IMR-90 (cell line): ENCODE measurements at regions not wholly inside any gene's neighbourhood (a gene's known extent, or its start where the extent isn't known, plus 50 kb on each side); places are given as distances from the start of the nearest gene placed in this dataset.

Experiments
- ATAC-seq: fragments of 200-7000 bp; cut with Tn5 transposase; 2 replicates; pipeline ENCODE4 v1.9.1; 2020; ENCODE audit warnings: low read depth, mild to moderate bottlenecking, moderate library complexity
- BruUV-seq: library from RNA; stranded (reverse); fragments of 400-500 nt; replicated peaks from 2 replicates; lab custom pipeline; 2021; lab: Mats Ljungman, UMichigan
- CTCF ChIA-PET: fragments of 300-600 bp; formaldehyde crosslinking; extraction: SDS; loops from one replicate; lab custom pipeline; 2021; ENCODE audit warnings: antibody characterized with exemption; lab: Yijun Ruan, JAX
- POLR2A ChIA-PET: fragments of 300-600 bp; sonication (Branson Sonifier 250); formaldehyde crosslinking; loops from one replicate; lab custom pipeline; 2022; ENCODE audit warnings: antibody characterized with exemption; ENCODE audit not compliant: unreplicated experiment; lab: Charles Lee
- DNase-seq: peaks from one replicate; pipeline ENCODE4 v3.0.0; 2013
- H2AFZ ChIP-seq: replicated peaks from 2 replicates; pipeline ENCODE3; 2013; ENCODE audit warnings: low read length, mild to moderate bottlenecking; ENCODE audit not compliant: poor library complexity
- H2AK5ac ChIP-seq: 2 replicates; pipeline ENCODE4 v1.6.1; 2013; ENCODE audit warnings: low read depth, low read length, inconsistent platforms
- H2AK9ac ChIP-seq: replicated peaks from 2 replicates; pipeline ENCODE3; 2013; ENCODE audit warnings: mild to moderate bottlenecking, low read depth, low read length, moderate library complexity; ENCODE audit not compliant: poor library complexity
- H2BK120ac ChIP-seq: 2 replicates; pipeline ENCODE4 v1.6.1; 2013; ENCODE audit warnings: low read depth, low read length, inconsistent platforms
- H2BK15ac ChIP-seq: 3 replicates; pipeline ENCODE4 v1.6.1; 2013; ENCODE audit warnings: low read depth, low read length, inconsistent platforms
- H2BK20ac ChIP-seq: 2 replicates; pipeline ENCODE4 v1.6.1; 2013; ENCODE audit warnings: low read depth, mild to moderate bottlenecking, inconsistent platforms, low read length, moderate library complexity
- H2BK5ac ChIP-seq: 2 replicates; pipeline ENCODE4 v1.6.1; 2013; ENCODE audit warnings: mild to moderate bottlenecking, low read depth, low read length, inconsistent platforms; ENCODE audit not compliant: poor library complexity, severe bottlenecking
- H3K14ac ChIP-seq: replicated peaks from 2 replicates; pipeline ENCODE4 v1.6.1; 2013; ENCODE audit warnings: low read depth, low read length, inconsistent platforms
- H3K18ac ChIP-seq: 2 replicates; pipeline ENCODE4 v1.6.1; 2013; ENCODE audit warnings: low read depth, low read length, control low read depth
- H3K23ac ChIP-seq: 2 replicates; pipeline ENCODE4 v1.6.1; 2013; ENCODE audit warnings: low read depth, low read length, inconsistent platforms
- H3K27ac ChIP-seq: 2 replicates; pipeline ENCODE4 v1.5.1; 2013; ENCODE audit warnings: mild to moderate bottlenecking, control low read depth, low read length; ENCODE audit not compliant: insufficient read depth
- H3K27me3 ChIP-seq: 2 replicates; pipeline ENCODE4 v1.6.1; 2013; ENCODE audit warnings: low read length; ENCODE audit not compliant: control insufficient read depth, insufficient read depth
- H3K36me3 ChIP-seq: 2 replicates; pipeline ENCODE4 v1.6.1; 2013; ENCODE audit warnings: low read length, mixed read lengths; ENCODE audit not compliant: control insufficient read depth, insufficient read depth
- H3K4ac ChIP-seq: 2 replicates; pipeline ENCODE4 v1.6.1; 2013; ENCODE audit warnings: low read depth, low read length, inconsistent platforms
- H3K4me1 ChIP-seq: 2 replicates; pipeline ENCODE4 v1.6.1; 2013; ENCODE audit warnings: low read length, mixed read lengths; ENCODE audit not compliant: control insufficient read depth, insufficient read depth
- H3K4me2 ChIP-seq: 2 replicates; pipeline ENCODE4 v1.6.1; 2013; ENCODE audit warnings: low read depth, mild to moderate bottlenecking, control low read depth, low read length, moderate library complexity
- H3K4me3 ChIP-seq: 2 replicates; pipeline ENCODE4 v1.5.1; 2013; ENCODE audit warnings: low read depth, mild to moderate bottlenecking, control low read depth, low read length, moderate library complexity; ENCODE audit not compliant: insufficient read depth
- H3K56ac ChIP-seq: 2 replicates; pipeline ENCODE4 v1.6.1; 2013; ENCODE audit warnings: low read length, inconsistent platforms; ENCODE audit not compliant: insufficient read depth; ENCODE audit errors: extremely low read depth
- H3K79me1 ChIP-seq, 2 experiments: 2 replicates each; pipeline ENCODE4 v1.6.1; 2013; ENCODE audit warnings: low read length in 2 of 2, inconsistent platforms in 1 of 2, low read depth in 1 of 2
- H3K9ac ChIP-seq: 2 replicates; pipeline ENCODE4 v1.6.1; 2013; ENCODE audit warnings: low read depth, low read length, control low read depth
- H3K9me1 ChIP-seq: 2 replicates; pipeline ENCODE4 v1.6.1; 2013; ENCODE audit warnings: low read length, inconsistent platforms; ENCODE audit not compliant: insufficient read depth
- H3K9me3 ChIP-seq: 2 replicates; pipeline ENCODE4 v1.6.1; 2013; ENCODE audit warnings: low read length; ENCODE audit not compliant: control insufficient read depth, insufficient read depth
- H4K20me1 ChIP-seq: 2 replicates; pipeline ENCODE4 v1.6.1; 2013; ENCODE audit warnings: low read length, inconsistent platforms; ENCODE audit not compliant: insufficient read depth
- H4K5ac ChIP-seq: 2 replicates; pipeline ENCODE4 v1.6.1; 2013; ENCODE audit warnings: mild to moderate bottlenecking, low read depth, low read length, control low read depth
- H4K8ac ChIP-seq, 2 experiments: 2 replicates each; pipeline ENCODE4 v1.6.1; 2013; ENCODE audit warnings: low read depth in 2 of 2, low read length in 2 of 2, control low read depth in 1 of 2, inconsistent platforms in 1 of 2
- H4K91ac ChIP-seq: 2 replicates; pipeline ENCODE4 v1.6.1; 2013; ENCODE audit warnings: low read depth, low read length, inconsistent platforms; ENCODE audit not compliant: insufficient read depth
- BHLHE40 ChIP-seq: fragments of 150-350 bp; IDR thresholded peaks from 2 replicates; pipeline ENCODE4 v1.6.1; 2016; ENCODE audit warnings: mild to moderate bottlenecking, low read depth, low read length
- FOS ChIP-seq: fragments of 150-350 bp; IDR thresholded peaks from 2 replicates; pipeline ENCODE4 v1.6.1; 2016; ENCODE audit warnings: low read depth, low read length
- MAZ ChIP-seq: IDR thresholded peaks from 2 replicates; pipeline ENCODE4 v1.6.1; 2012; ENCODE audit warnings: low read depth, mild to moderate bottlenecking, low read length, improper control_type of control experiment, moderate library complexity, borderline replicate concordance
- NFE2L2 ChIP-seq: fragments of 150-350 bp; IDR thresholded peaks from 2 replicates; pipeline ENCODE4 v1.6.1; 2016; ENCODE audit warnings: low read depth, mild to moderate bottlenecking, low read length
- POLR2A ChIP-seq: IDR thresholded peaks from 2 replicates; pipeline ENCODE4 v1.6.1; 2012; ENCODE audit warnings: mild to moderate bottlenecking, low read depth, low read length
- RAD21 ChIP-seq: IDR thresholded peaks from 2 replicates; pipeline ENCODE4 v1.6.1; 2012; ENCODE audit warnings: low read length, improper control_type of control experiment
- RCOR1 ChIP-seq: IDR thresholded peaks from 2 replicates; pipeline ENCODE4 v1.6.1; 2012; ENCODE audit warnings: mild to moderate bottlenecking, low read length, improper control_type of control experiment; ENCODE audit not compliant: insufficient replicate concordance
- RFX5 ChIP-seq: IDR thresholded peaks from 2 replicates; pipeline ENCODE4 v1.8.0; 2012; ENCODE audit warnings: low read depth, mild to moderate bottlenecking, low read length, moderate library complexity
- WGBS, 2 experiments: methylation state at CpG; one replicate each; pipeline versions ENCODE4 v1.1.5 to v1.1.7; 2013; ENCODE audit warnings: missing lambda C conversion rate in 2 of 2; ENCODE audit not compliant: insufficient read length in 1 of 2; ENCODE audit errors: extremely low coverage in 2 of 2; 5-methylcytosine and 5-hydroxymethylcytosine counted together
- dilution Hi-C: fragments of 300-500 bp; cut with HindIII; formaldehyde crosslinking; loops from one replicate; pipeline ENCODE4 v1.14.3; 2018; ENCODE audit warnings: low sequenced_read_pairs; ENCODE audit not compliant: unreplicated experiment
- in situ Hi-C: fragments of 300-500 bp; cut with MboI; formaldehyde crosslinking; loops from 3 replicates; pipeline ENCODE4 v1.14.3; 2019; ENCODE audit warnings: low sequenced_read_pairs, inconsistent platforms, mixed read lengths
- intact Hi-C: fragments of 100-400 bp; cut with micrococcal nuclease; formaldehyde crosslinking; loops from 2 replicates; pipeline ENCODE4 v1.10.0; 2022
- TF ChIP-seq, protein P1 (sequence below): fragments of 150-350 bp; IDR thresholded peaks from 2 replicates; pipeline ENCODE4 v1.6.1; 2016; ENCODE audit warnings: low read depth, mild to moderate bottlenecking, low read length, moderate library complexity, borderline replicate concordance

DNA sequence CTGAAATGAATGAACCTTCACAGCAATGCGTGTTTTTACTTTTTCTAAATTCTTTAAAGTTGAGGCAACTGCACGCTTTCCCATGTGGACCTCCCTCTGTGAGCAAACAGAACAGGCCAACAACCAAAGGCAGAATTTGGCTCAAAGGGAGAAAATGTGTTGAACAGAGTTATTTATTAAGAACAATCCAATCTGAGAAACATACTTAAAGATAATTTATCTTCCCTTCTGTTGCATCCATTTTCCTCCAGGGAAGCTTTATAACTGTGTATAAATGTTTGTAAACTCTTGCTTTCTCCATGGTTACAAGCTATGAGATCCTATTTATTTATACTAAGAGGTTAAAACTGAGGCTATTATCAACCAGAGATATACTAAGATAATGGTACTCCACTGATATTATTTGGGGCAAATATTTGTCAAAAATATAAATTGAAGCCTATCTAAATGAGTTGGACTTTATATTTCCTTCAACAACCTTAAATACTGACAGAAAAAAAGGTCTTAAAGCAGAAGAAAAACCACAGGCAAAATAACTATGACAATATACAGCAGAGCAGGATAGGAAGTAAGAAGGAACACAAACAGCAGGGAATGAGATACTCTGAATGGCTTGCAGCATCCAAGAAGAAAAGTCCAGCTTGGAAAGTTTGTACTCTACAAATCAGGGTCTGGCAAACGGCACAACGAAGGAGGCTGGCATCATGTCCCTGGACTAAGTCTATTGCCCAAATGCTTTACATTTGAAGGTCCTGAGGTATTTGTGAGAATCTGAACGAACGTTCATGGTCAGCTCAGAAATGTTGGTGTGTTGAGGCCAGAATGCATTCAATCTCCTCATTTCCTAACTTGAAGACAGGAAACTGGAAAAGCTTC, 663.2 kb upstream of the INTU start:
- Histone ChIP-seq H4K20me1 (no peaks in the 10 kb centered on the region), H2BK120ac (peak overlapping the region; percentile 68), H3K79me1 (no peaks in the 10 kb centered on the region), H3K36me3 (no peaks in the 10 kb centered on the region), H3K4me1 (peaks cover 2% of the 10 kb centered on the region; the same call in 1 of the 2 replicates), H3K18ac (peak overlapping the region; percentile 71; the same call in 1 of the 2 replicates), H2BK15ac (peak overlapping the region; percentile 83; the same call in 2 of the 3 replicates), H3K27me3 (no peaks in the 10 kb centered on the region), H3K27ac (no peak overlapping the region), H4K8ac (peak overlapping the region; percentile 1 to 65; a peak in 2 of 4 replicates), H3K4me3 (no peak overlapping the region), H3K23ac (peak overlapping the region; percentile 11; the same call in 1 of the 2 replicates), H3K9ac (no peak overlapping the region), H4K5ac (0 out of 2 replicates have a peak overlapping the region, but pooled peaks have one; percentile 26), H3K4ac (peak overlapping the region; percentile 17; the same call in 1 of the 2 replicates), H2BK20ac (peak overlapping the region; percentile 50; the same call in 1 of the 2 replicates), H2BK5ac (no peak overlapping the region), H3K9me1 (no peaks in the 10 kb centered on the region), H3K14ac (no peak overlapping the region; the same call in 1 of the 2 replicates), H3K9me3 (no peaks in the 10 kb centered on the region), H2AFZ (peak overlapping the region; percentile 81), H3K4me2 (peak overlapping the region; percentile 59; the same call in 1 of the 2 replicates), H3K56ac (peak overlapping the region; percentile 43; the same call in 1 of the 2 replicates), H4K91ac (peak overlapping the region; percentile 32; the same call in 1 of the 2 replicates), H2AK5ac (peak overlapping the region; percentile 29; the same call in 1 of the 2 replicates), H2AK9ac (no peak overlapping the region)
- dilution Hi-C loops (no loop called here), intact Hi-C loops (loop anchor here (5.0 kb wide), 1 partner anchor 428 kb away; no protein-coding TSS in a partner anchor), in situ Hi-C loops (no loop called here)
- TF ChIP-seq, protein P1, sequence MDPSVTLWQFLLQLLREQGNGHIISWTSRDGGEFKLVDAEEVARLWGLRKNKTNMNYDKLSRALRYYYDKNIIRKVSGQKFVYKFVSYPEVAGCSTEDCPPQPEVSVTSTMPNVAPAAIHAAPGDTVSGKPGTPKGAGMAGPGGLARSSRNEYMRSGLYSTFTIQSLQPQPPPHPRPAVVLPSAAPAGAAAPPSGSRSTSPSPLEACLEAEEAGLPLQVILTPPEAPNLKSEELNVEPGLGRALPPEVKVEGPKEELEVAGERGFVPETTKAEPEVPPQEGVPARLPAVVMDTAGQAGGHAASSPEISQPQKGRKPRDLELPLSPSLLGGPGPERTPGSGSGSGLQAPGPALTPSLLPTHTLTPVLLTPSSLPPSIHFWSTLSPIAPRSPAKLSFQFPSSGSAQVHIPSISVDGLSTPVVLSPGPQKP, result no peak
- TF ChIP-seq BHLHE40, result no peak
- no peak for TF ChIP-seq RAD21
- no peak for TF ChIP-seq MAZ
- no peak for TF ChIP-seq FOS
- TF ChIP-seq RFX5, result no peak
- TF ChIP-seq RCOR1, result no peak
- TF ChIP-seq NFE2L2, result no peak
- TF ChIP-seq POLR2A, result no peak
- DNase-seq (no peak), ATAC-seq (peak; percentile 69)
- BruUV-seq, result no TSS peak
- POLR2A ChIA-PET, result no interaction called here
- CTCF ChIA-PET, result no interaction called here
- no CpG with 5 or more reads among the region's 6 CpGs for WGBS, 2 experiments
